ENCODE measurements at regions not wholly inside any gene's neighbourhood (a gene's known extent, or its start where the extent isn't known, plus 50 kb on each side); places are given as distances from the start of the nearest gene placed in this dataset.
"Not testable (repeated sequence)": the region's sequence is repeated elsewhere in the genome, so short reads cannot be mapped to it uniquely, and the experiment has no call there.

GRCh38 chr11:112514011-112514740 is 253.5 kb upstream of the PLET1 start:
- no peak for DNase-seq (ENCODE audit: low read depth)

- no peak for DNase-seq (ENCODE audit: low read depth)
Observed at GRCh38 chr11:112516261-112516660, 255.6 kb upstream of the PLET1 start.

- DNase-seq (ENCODE audit: low read depth): no peak
Observed at GRCh38 chr11:112516755-112517154, 256.1 kb upstream of the PLET1 start.

GRCh38 chr11:112518371-112518770 is 257.7 kb upstream of the PLET1 start:
- DNase-seq (ENCODE audit: low read depth): no peak

GRCh38 chr11:112519751-112520150 is 259.1 kb upstream of the PLET1 start:
- DNase-seq (ENCODE audit: low read depth): no peak

GRCh38 chr11:112520354-112520753 is 259.7 kb upstream of the PLET1 start:
- no peak for DNase-seq (ENCODE audit: low read depth)

GRCh38 chr11:112522536-112522935 is 261.9 kb upstream of the PLET1 start:
- DNase-seq (ENCODE audit: low read depth): no peak

GRCh38 chr11:112523031-112523430 is 262.4 kb upstream of the PLET1 start:
- no peak for DNase-seq (ENCODE audit: low read depth)

GRCh38 chr11:112523477-112523876 is 262.8 kb upstream of the PLET1 start:
- no peak for DNase-seq (ENCODE audit: low read depth)

GRCh38 chr11:112523951-112524350 is 263.3 kb upstream of the PLET1 start:
- no peak for DNase-seq (ENCODE audit: low read depth)

- DNase-seq (ENCODE audit: low read depth): no peak
Observed at GRCh38 chr11:112524798-112525197, 264.1 kb upstream of the PLET1 start.

GRCh38 chr11:112525270-112525669 is 264.6 kb upstream of the PLET1 start:
- DNase-seq (ENCODE audit: low read depth): no peak

- no peak for DNase-seq (ENCODE audit: low read depth)
Observed at GRCh38 chr11:112525844-112526590, 265.4 kb upstream of the PLET1 start.

- peak; percentile 18 for DNase-seq (ENCODE audit: low read depth)
Observed at GRCh38 chr11:112526699-112527416, 266.2 kb upstream of the PLET1 start.

- no peak for DNase-seq (ENCODE audit: low read depth)
Observed at GRCh38 chr11:112529071-112529470, 268.4 kb upstream of the PLET1 start.

GRCh38 chr11:112532506-112532905 is 271.8 kb upstream of the PLET1 start:
- no peak for DNase-seq (ENCODE audit: low read depth)

- DNase-seq (ENCODE audit: low read depth): no peak
Observed at GRCh38 chr11:112533682-112534081, 273.0 kb upstream of the PLET1 start.

- no peak for DNase-seq (ENCODE audit: low read depth)
Observed at GRCh38 chr11:112534208-112534607, 273.5 kb upstream of the PLET1 start.

- DNase-seq (ENCODE audit: low read depth): no peak
Observed at GRCh38 chr11:112537026-112537425, 276.4 kb upstream of the PLET1 start.

- DNase-seq (ENCODE audit: low read depth): no peak
Observed at GRCh38 chr11:112537846-112538330, 277.2 kb upstream of the PLET1 start.

- DNase-seq (ENCODE audit: low read depth): no peak
Observed at GRCh38 chr11:112538534-112539280, 278.0 kb upstream of the PLET1 start.

GRCh38 chr11:112539281-112539555 is 278.6 kb upstream of the PLET1 start:
- DNase-seq (ENCODE audit: low read depth): not testable (repeated sequence)

Data from activated T-cell treated with anti-CD3 and anti-CD28 coated beads for 24 hours (primary cell).